ENCODE measurements at regions not wholly inside any gene's neighbourhood (a gene's known extent, or its start where the extent isn't known, plus 50 kb on each side); places are given as distances from the start of the nearest gene placed in this dataset.

DNA sequence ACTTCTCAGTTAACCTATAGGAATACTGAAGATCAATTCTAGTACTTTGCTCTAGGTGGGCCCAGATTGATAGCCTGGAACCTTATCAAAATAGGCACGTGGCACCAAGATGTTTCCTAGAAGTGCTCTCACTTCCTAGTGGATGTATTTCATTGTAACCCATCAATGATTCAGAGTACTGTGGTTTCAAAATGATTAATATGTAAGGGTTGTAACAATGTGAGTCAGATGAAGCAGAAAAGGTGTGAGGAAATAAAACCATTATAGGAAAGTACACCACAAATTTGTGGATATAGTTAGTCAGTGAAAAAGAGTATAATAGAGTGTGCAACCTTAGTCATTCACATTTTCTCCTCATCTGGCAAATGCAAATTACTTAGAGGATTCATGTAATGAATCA lies 177.3 kb upstream of the FST start:
- TF ChIP-seq, protein P1, sequence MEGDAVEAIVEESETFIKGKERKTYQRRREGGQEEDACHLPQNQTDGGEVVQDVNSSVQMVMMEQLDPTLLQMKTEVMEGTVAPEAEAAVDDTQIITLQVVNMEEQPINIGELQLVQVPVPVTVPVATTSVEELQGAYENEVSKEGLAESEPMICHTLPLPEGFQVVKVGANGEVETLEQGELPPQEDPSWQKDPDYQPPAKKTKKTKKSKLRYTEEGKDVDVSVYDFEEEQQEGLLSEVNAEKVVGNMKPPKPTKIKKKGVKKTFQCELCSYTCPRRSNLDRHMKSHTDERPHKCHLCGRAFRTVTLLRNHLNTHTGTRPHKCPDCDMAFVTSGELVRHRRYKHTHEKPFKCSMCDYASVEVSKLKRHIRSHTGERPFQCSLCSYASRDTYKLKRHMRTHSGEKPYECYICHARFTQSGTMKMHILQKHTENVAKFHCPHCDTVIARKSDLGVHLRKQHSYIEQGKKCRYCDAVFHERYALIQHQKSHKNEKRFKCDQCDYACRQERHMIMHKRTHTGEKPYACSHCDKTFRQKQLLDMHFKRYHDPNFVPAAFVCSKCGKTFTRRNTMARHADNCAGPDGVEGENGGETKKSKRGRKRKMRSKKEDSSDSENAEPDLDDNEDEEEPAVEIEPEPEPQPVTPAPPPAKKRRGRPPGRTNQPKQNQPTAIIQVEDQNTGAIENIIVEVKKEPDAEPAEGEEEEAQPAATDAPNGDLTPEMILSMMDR (IDR thresholded peaks at IDR 0.05; ENCODE audit: low read depth, low read length, missing input control), result no peak
- TF ChIP-seq NR2F2 (IDR thresholded peaks at IDR 0.05), result no peak
- TF ChIP-seq, protein P2, sequence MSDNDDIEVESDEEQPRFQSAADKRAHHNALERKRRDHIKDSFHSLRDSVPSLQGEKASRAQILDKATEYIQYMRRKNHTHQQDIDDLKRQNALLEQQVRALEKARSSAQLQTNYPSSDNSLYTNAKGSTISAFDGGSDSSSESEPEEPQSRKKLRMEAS (IDR thresholded peaks at IDR 0.05), result no peak
- TF ChIP-seq YY1 (IDR thresholded peaks at IDR 0.05), result no peak
- no peak for TF ChIP-seq RAD21 (IDR thresholded peaks at IDR 0.05)
- TF ChIP-seq HNF4G (IDR thresholded peaks at IDR 0.05), result no peak
- no peak for TF ChIP-seq JUND (IDR thresholded peaks at IDR 0.05)
- TF ChIP-seq FOXA1 (IDR thresholded peaks at IDR 0.05), result no peak
- TF ChIP-seq TAF1 (conservative IDR thresholded peaks at IDR 0.05), result no peak
- TF ChIP-seq, protein P3, sequence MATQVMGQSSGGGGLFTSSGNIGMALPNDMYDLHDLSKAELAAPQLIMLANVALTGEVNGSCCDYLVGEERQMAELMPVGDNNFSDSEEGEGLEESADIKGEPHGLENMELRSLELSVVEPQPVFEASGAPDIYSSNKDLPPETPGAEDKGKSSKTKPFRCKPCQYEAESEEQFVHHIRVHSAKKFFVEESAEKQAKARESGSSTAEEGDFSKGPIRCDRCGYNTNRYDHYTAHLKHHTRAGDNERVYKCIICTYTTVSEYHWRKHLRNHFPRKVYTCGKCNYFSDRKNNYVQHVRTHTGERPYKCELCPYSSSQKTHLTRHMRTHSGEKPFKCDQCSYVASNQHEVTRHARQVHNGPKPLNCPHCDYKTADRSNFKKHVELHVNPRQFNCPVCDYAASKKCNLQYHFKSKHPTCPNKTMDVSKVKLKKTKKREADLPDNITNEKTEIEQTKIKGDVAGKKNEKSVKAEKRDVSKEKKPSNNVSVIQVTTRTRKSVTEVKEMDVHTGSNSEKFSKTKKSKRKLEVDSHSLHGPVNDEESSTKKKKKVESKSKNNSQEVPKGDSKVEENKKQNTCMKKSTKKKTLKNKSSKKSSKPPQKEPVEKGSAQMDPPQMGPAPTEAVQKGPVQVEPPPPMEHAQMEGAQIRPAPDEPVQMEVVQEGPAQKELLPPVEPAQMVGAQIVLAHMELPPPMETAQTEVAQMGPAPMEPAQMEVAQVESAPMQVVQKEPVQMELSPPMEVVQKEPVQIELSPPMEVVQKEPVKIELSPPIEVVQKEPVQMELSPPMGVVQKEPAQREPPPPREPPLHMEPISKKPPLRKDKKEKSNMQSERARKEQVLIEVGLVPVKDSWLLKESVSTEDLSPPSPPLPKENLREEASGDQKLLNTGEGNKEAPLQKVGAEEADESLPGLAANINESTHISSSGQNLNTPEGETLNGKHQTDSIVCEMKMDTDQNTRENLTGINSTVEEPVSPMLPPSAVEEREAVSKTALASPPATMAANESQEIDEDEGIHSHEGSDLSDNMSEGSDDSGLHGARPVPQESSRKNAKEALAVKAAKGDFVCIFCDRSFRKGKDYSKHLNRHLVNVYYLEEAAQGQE (IDR thresholded peaks at IDR 0.05), result no peak
- TF ChIP-seq, protein P4, sequence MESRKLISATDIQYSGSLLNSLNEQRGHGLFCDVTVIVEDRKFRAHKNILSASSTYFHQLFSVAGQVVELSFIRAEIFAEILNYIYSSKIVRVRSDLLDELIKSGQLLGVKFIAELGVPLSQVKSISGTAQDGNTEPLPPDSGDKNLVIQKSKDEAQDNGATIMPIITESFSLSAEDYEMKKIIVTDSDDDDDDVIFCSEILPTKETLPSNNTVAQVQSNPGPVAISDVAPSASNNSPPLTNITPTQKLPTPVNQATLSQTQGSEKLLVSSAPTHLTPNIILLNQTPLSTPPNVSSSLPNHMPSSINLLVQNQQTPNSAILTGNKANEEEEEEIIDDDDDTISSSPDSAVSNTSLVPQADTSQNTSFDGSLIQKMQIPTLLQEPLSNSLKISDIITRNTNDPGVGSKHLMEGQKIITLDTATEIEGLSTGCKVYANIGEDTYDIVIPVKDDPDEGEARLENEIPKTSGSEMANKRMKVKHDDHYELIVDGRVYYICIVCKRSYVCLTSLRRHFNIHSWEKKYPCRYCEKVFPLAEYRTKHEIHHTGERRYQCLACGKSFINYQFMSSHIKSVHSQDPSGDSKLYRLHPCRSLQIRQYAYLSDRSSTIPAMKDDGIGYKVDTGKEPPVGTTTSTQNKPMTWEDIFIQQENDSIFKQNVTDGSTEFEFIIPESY (IDR thresholded peaks at IDR 0.05), result no peak
- TF ChIP-seq SP1 (IDR thresholded peaks at IDR 0.05), result no peak
- TF ChIP-seq RXRA (IDR thresholded peaks at IDR 0.05), result no peak

All from liver (tissue), 3 donors.